Gastroesophageal sphincter (tissue), 3 donors: ENCODE measurements at regions not wholly inside any gene's neighbourhood (a gene's known extent, or its start where the extent isn't known, plus 50 kb on each side); places are given as distances from the start of the nearest gene placed in this dataset.

Source experiments
- POLR2A ChIP-seq, 2 donors: fragments of 450-650 bp; IDR thresholded peaks; one replicate each; pipeline ENCODE4 v1.6.1; 2017; ENCODE audit warnings: antibody characterized with exemption in 2 of 2, mild to moderate bottlenecking in 2 of 2, moderate library complexity in 1 of 2
- TF ChIP-seq, protein P1 (sequence below), 4 experiments: fragments of 200-600 bp in 2 of 4; fragments of 450-650 bp in 2 of 4; sonication (generic) in 1 of 4; IDR thresholded peaks; one replicate each; pipeline ENCODE4 v1.5.1; 2017 to 2019; ENCODE audit warnings: antibody characterized with exemption in 4 of 4, mild to moderate bottlenecking in 2 of 4, moderate library complexity in 2 of 4

GRCh38 chrX:39262641-39263040, 461.4 kb downstream of the MID1IP1 start:
- TF ChIP-seq, protein P1, sequence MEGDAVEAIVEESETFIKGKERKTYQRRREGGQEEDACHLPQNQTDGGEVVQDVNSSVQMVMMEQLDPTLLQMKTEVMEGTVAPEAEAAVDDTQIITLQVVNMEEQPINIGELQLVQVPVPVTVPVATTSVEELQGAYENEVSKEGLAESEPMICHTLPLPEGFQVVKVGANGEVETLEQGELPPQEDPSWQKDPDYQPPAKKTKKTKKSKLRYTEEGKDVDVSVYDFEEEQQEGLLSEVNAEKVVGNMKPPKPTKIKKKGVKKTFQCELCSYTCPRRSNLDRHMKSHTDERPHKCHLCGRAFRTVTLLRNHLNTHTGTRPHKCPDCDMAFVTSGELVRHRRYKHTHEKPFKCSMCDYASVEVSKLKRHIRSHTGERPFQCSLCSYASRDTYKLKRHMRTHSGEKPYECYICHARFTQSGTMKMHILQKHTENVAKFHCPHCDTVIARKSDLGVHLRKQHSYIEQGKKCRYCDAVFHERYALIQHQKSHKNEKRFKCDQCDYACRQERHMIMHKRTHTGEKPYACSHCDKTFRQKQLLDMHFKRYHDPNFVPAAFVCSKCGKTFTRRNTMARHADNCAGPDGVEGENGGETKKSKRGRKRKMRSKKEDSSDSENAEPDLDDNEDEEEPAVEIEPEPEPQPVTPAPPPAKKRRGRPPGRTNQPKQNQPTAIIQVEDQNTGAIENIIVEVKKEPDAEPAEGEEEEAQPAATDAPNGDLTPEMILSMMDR (IDR thresholded peaks at IDR 0.05), result no peak
- no peak for TF ChIP-seq POLR2A (IDR thresholded peaks at IDR 0.05)
